Heart right ventricle (tissue), 16 donors: ENCODE measurements at regions not wholly inside any gene's neighbourhood (a gene's known extent, or its start where the extent isn't known, plus 50 kb on each side); places are given as distances from the start of the nearest gene placed in this dataset.

Experiments used
- ATAC-seq, 8 donors: fragments of 200-7000 bp; cut with Tn5 transposase; one replicate each; pipeline ENCODE4 v1.9.1; 2020; ENCODE audit warnings: mild to moderate bottlenecking in 8 of 8, moderate library complexity in 8 of 8, moderate number of reproducible peaks in 1 of 8
- DNase-seq, 2 donors: peaks; one replicate each; pipeline ENCODE4 v3.0.0-alpha.2; 2020
- H3K27ac ChIP-seq, 10 donors: fragments of 200-600 bp; sonication (generic) in 2 of 10; one replicate each; pipeline versions ENCODE4 v1.5.0 to v1.8.0; 2020 to 2022; ENCODE audit warnings: mild to moderate bottlenecking in 3 of 10
- H3K27me3 ChIP-seq, 7 donors: fragments of 200-600 bp; one replicate each; pipeline ENCODE4 v1.8.0; 2021 to 2022; ENCODE audit warnings: mild to moderate bottlenecking in 2 of 7
- H3K36me3 ChIP-seq, 9 donors: fragments of 200-600 bp; sonication (generic) in 1 of 9; one replicate each; pipeline versions ENCODE4 v1.5.0 to v1.8.0; 2020 to 2022; ENCODE audit warnings: mild to moderate bottlenecking in 2 of 9
- H3K4me1 ChIP-seq, 9 donors: fragments of 200-600 bp; sonication (generic) in 1 of 9; one replicate each; pipeline versions ENCODE4 v1.5.0 to v1.8.0; 2020 to 2022; ENCODE audit warnings: mild to moderate bottlenecking in 4 of 9
- H3K4me3 ChIP-seq, 10 donors: fragments of 200-600 bp; sonication (generic) in 2 of 10; one replicate each; pipeline versions ENCODE4 v1.5.0 to v1.8.0; 2020 to 2022; ENCODE audit warnings: mild to moderate bottlenecking in 7 of 10, moderate library complexity in 2 of 10
- H3K9me3 ChIP-seq, 11 donors: fragments of 200-600 bp in 10 of 11; sonication (generic) in 2 of 11; one replicate each; pipeline versions ENCODE4 v1.5.0 to v1.8.0; 2013 to 2022; ENCODE audit warnings: mild to moderate bottlenecking in 2 of 11, control low read depth in 1 of 11, moderate library complexity in 1 of 11
- WGBS, 2 donors: extraction: QIAGEN DNeasy Blood & Tissue Kit; methylation state at CpG; one replicate each; pipeline ENCODE4 v1.1.7; 2013; ENCODE audit warnings: inconsistent platforms in 1 of 2; 5-methylcytosine and 5-hydroxymethylcytosine counted together
- intact Hi-C, 10 donors: fragments of 100-400 bp; cut with DNase I; formaldehyde crosslinking; loops; one replicate each; pipeline versions ENCODE4 v1.11.1 to v1.14.2; 2022
- TF ChIP-seq, protein P1 (sequence below), 9 donors: fragments of 200-600 bp; sonication (generic) in 2 of 9; IDR thresholded peaks; one replicate each; pipeline versions ENCODE4 v1.5.0 to v1.8.0; 2021 to 2022; ENCODE audit warnings: antibody characterized with exemption in 9 of 9, mild to moderate bottlenecking in 5 of 9, moderate library complexity in 1 of 9
- donor health status: Arrhythmogenic right ventricular cardiomyopathy.
- donor health status: ischemic (EF 13 %, LVEDD 7.1; RV severe dilation, severe dysfunction).
- donor health status: healthy with polysubstance abuse.
- donor health status: DM: no; HTN: yes; CAD: no.
- donor health status: DM: no; HTN: no; CAD: no.
- donor health status: ischemic (EF 25% LVEDD 6.9; RV normal size, moderate dysfunction).
- donor health status: ischemic (EF 25% LVEDD 5.7; RV mildly dilated, moderate dysfunction).
- donor health status: healthy.
- donor health status: DM: yes; HTN: yes; CAD: no.
- donor health status: Ischemic cardiomyopathy.
- donor health status: ischemic (EF 35%, LVEDD 5.7; RV mildly dilated, moderate dysfunction).
- donor health status: nonischemic (EF 11% LVEDD 7.7; RV severe dilation, severe dysfunction).
- donor health status: DM: yes; HTN: yes; CAD: no.
- donor health status: PGD.
- donor health status: ischemic (EF 29% LVEDD 5.4; RV normal size, mild dysfunction).
- donor health status: nonischemic (EF 23%, LVEDD 6.1; RV moderate dilation, normal function).

DNA sequence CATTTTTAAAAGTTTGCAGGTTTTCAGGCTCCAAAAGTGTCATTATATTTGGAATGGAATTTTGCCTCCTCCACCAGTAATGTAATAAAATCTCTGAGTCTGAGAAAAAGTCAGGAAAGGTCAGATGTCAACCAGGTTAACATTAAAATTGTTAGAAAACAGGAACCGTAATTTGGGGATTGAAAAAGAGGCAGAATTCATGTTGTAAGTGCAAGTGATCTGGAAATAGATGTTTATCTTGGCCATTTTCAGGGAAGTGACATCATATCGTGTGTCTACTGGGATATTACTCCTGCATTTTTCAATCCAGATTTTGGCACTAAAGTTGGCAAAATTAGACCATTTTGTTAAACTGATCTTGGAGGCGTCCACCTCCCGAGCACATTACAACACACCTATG lies 428.5 kb upstream of the MGMT start:
- TF ChIP-seq, protein P1, sequence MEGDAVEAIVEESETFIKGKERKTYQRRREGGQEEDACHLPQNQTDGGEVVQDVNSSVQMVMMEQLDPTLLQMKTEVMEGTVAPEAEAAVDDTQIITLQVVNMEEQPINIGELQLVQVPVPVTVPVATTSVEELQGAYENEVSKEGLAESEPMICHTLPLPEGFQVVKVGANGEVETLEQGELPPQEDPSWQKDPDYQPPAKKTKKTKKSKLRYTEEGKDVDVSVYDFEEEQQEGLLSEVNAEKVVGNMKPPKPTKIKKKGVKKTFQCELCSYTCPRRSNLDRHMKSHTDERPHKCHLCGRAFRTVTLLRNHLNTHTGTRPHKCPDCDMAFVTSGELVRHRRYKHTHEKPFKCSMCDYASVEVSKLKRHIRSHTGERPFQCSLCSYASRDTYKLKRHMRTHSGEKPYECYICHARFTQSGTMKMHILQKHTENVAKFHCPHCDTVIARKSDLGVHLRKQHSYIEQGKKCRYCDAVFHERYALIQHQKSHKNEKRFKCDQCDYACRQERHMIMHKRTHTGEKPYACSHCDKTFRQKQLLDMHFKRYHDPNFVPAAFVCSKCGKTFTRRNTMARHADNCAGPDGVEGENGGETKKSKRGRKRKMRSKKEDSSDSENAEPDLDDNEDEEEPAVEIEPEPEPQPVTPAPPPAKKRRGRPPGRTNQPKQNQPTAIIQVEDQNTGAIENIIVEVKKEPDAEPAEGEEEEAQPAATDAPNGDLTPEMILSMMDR (IDR thresholded peaks at IDR 0.05), result no peak
- no peak for ATAC-seq
- no peaks in the 10 kb centered on the region for H3K9me3 ChIP-seq
- peaks cover 0 to 38% (median 7%) of the 10 kb centered on the region in 7 donors for H3K27me3 ChIP-seq
- intact Hi-C loops, result loop anchor here in 3 of 10 donors (10.0 kb wide), 4 partner anchors 216 to 1076 kb away; partner anchors contain the start of gene C10orf143 (in 1 of the 3)
- no peaks in the 10 kb centered on the region for H3K36me3 ChIP-seq
- no peak for DNase-seq
- H3K27ac ChIP-seq, result peak overlapping the region in 1 of 10 donors; percentile 31
- H3K4me1 ChIP-seq, result peaks cover 0 to 37% (median 6%) of the 10 kb centered on the region in 9 donors
- no peak overlapping the region for H3K4me3 ChIP-seq
- WGBS, 2 donors, result 41 to 49% methylated on average over 4 of the region's 4 CpGs

DNA sequence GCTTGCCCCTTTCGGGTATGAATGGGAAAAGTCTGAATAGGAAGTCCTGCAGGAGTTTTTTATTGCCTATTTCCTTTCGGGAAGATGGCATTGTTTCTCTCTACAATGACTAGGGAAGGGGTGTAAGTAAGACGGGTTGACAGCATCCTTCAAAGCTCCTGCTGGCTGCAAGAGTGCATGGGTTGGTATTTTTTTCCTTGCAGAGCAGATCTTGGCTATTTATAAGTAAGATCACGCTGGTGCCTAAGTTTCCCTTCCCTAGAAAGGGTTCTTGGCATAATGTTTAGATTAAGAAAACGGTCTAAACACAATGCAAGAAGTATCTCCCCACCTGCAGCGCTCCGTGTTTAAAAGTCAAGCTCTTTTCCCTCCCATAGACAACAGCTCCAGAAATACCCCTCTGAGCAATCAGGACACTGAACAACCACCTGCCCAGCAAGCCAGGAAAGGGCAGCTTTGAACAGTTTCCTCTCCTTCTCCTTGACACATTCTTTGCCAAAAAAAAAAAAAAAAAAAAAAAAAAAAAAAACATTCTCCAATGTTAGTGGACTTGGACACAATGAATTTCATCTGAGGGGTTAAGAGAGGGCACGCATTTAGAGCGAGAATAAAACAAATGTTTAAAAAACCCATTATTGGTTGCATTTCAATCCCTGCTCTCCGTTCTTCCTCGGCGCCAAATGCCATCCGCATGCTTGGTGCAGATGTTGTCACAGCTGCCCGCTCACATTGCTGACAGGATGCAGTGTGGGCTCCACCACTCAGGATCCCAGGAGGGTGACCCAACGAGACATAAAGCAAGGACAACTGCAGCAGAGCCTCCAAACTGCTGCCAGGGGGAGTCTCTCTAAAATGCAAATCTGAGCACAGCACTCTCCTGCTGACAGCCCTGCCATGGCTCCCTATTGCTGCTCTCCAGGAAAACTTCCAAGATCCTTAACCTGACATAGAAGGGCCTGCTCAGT lies 427.4 kb upstream of the MGMT start:
- intact Hi-C loops, result loop anchor here in 4 of 10 donors (10.0 kb wide), 4 partner anchors 215 to 1075 kb away; partner anchors contain the start of gene C10orf143 (in 1 of the 4)
- Histone ChIP-seq H3K27ac (no peak overlapping the region), H3K9me3 (no peaks in the 10 kb centered on the region), H3K36me3 (no peaks in the 10 kb centered on the region), H3K4me3 (no peak overlapping the region), H3K27me3 (peaks cover 0 to 27% (median 7%) of the 10 kb centered on the region in 7 donors), H3K4me1 (peaks cover 0 to 37% (median 6%) of the 10 kb centered on the region in 9 donors)
- ATAC-seq, result no peak
- no peak for DNase-seq
- WGBS, 2 donors, result 61 to 64% methylated on average over 15 of the region's 15 CpGs
- TF ChIP-seq, protein P1 (IDR thresholded peaks at IDR 0.05), result no peak

DNA sequence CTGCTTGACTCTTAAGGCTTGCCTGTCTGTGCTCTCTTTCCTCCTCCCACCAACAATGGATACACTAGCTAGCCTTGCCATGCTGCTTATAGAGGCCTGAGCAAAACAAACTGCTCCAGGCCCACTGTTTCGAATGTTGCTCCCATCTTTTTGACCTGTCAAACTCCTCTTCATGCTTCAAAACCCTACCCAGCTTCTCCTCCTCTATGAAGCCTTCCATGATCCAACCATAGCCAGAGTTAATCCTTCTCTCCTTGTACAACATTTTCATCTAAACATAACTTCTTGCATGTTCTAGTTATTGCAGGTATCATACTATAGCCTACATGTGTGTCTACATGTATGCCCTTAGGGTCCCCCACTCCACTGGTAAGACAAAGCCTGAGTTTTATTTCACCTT lies 426.7 kb upstream of the MGMT start:
- Histone ChIP-seq H3K27me3 (peaks cover 0 to 20% (median 8%) of the 10 kb centered on the region in 7 donors), H3K36me3 (no peaks in the 10 kb centered on the region), H3K9me3 (no peaks in the 10 kb centered on the region), H3K27ac (no peak overlapping the region), H3K4me1 (peaks cover 0 to 37% (median 6%) of the 10 kb centered on the region in 9 donors), H3K4me3 (no peak overlapping the region)
- DNase-seq (no peak), ATAC-seq (no peak)
- intact Hi-C loops, result loop anchor here in 1 of 10 donors (10.0 kb wide), 1 partner anchor 214 kb away; no protein-coding TSS in a partner anchor
- WGBS, 2 donors, result 78 to 79% methylated on average over 1 of the region's 1 CpG
- TF ChIP-seq, protein P1 (IDR thresholded peaks at IDR 0.05), result no peak

DNA sequence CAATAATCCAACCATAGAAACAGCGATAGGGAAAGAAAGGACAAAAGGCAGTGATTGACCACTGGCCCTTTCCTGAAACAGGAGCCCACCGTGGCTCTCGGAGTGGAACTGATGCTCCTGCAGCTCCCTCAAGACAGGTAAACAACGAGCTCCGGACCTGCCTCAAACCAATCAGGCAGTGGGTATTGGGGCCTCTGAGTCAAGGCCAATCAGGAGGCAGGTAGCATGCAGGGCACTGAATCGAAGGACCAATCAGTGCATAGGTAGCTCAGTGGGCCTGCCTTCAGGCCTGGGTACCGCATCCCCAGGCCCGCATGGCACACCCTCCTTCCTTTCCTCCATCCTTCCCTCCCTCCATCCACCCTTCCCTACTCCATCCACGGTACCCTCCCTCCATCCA lies 425.1 kb upstream of the MGMT start:
- DNase-seq, result no peak
- Histone ChIP-seq H3K36me3 (no peaks in the 10 kb centered on the region), H3K27ac (no peak overlapping the region), H3K4me1 (peaks cover 0 to 30% (median 4%) of the 10 kb centered on the region in 9 donors), H3K9me3 (no peaks in the 10 kb centered on the region), H3K4me3 (no peak overlapping the region), H3K27me3 (peaks cover 0 to 16% (median 4%) of the 10 kb centered on the region in 7 donors)
- TF ChIP-seq, protein P1 (IDR thresholded peaks at IDR 0.05), result no peak
- WGBS, 2 donors, result 93 to 95% methylated on average over 9 of the region's 9 CpGs
- intact Hi-C loops, result loop anchor here in 1 of 10 donors (10.0 kb wide), 1 partner anchor 213 kb away; no protein-coding TSS in a partner anchor
- no peak for ATAC-seq
